ENCODE measurements at regions not wholly inside any gene's neighbourhood (a gene's known extent, or its start where the extent isn't known, plus 50 kb on each side); places are given as distances from the start of the nearest gene placed in this dataset.

DNA sequence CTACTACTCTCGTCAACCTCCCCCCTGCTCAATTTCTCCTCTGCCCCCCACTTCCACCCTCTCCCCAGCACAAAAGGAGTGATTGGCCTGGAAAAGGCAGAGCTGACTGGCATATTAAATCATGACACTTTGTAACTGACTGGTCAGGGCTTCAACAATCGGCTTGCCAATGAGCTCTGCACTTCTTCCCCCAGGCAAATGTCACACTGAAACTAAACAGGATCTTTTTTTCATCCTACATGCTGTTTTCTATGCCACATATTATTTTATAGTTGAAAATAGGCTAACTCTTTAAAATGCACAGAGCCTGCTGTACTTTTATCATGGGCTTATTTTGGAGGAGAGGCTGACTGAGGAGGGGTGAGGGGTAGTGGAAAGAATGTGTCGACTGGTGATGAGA lies 295.2 kb downstream of the TCF7L2 start:
- Mint-ChIP-seq H3K36me3 (ENCODE audit: low read depth) (no peaks in the 10 kb centered on the region), H3K27me3 (ENCODE audit: insufficient read depth) (peaks cover 10% of the 10 kb centered on the region), H3K4me1 (no peaks in the 10 kb centered on the region), H3K4me3 (no peak overlapping the region), H3K27ac (no peak overlapping the region), H3K9me3 (no peaks in the 10 kb centered on the region)
- H3K27ac ChIP-seq (ENCODE audit: low read depth, low read length): no peak overlapping the region
- 80 to 92% methylated on average over 3 of the region's 3 CpGs for WGBS, 2 experiments (ENCODE audit: insufficient coverage in 1 of 2, insufficient read length in 1 of 2)
- no peak overlapping the region for H3K9ac ChIP-seq (ENCODE audit: extremely low read depth, low read length, poor library complexity, severe bottlenecking)
- DNase-seq: no peak
- no peaks in the 10 kb centered on the region for H3K36me3 ChIP-seq (ENCODE audit: control insufficient read depth, insufficient read depth, low read length)
- TF ChIP-seq, protein P1, sequence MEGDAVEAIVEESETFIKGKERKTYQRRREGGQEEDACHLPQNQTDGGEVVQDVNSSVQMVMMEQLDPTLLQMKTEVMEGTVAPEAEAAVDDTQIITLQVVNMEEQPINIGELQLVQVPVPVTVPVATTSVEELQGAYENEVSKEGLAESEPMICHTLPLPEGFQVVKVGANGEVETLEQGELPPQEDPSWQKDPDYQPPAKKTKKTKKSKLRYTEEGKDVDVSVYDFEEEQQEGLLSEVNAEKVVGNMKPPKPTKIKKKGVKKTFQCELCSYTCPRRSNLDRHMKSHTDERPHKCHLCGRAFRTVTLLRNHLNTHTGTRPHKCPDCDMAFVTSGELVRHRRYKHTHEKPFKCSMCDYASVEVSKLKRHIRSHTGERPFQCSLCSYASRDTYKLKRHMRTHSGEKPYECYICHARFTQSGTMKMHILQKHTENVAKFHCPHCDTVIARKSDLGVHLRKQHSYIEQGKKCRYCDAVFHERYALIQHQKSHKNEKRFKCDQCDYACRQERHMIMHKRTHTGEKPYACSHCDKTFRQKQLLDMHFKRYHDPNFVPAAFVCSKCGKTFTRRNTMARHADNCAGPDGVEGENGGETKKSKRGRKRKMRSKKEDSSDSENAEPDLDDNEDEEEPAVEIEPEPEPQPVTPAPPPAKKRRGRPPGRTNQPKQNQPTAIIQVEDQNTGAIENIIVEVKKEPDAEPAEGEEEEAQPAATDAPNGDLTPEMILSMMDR (conservative IDR thresholded peaks at IDR 0.05): no peak
- no peak overlapping the region for H3K4me3 ChIP-seq (ENCODE audit: low read length)
- H3K4me1 ChIP-seq (ENCODE audit: control insufficient read depth, insufficient read depth, low read length): no peaks in the 10 kb centered on the region
- H3K9me3 ChIP-seq (ENCODE audit: control insufficient read depth, low read length): no peaks in the 10 kb centered on the region
- H3K27me3 ChIP-seq (ENCODE audit: control insufficient read depth, insufficient read depth, low read length, poor library complexity, severe bottlenecking): no peaks in the 10 kb centered on the region

DNA sequence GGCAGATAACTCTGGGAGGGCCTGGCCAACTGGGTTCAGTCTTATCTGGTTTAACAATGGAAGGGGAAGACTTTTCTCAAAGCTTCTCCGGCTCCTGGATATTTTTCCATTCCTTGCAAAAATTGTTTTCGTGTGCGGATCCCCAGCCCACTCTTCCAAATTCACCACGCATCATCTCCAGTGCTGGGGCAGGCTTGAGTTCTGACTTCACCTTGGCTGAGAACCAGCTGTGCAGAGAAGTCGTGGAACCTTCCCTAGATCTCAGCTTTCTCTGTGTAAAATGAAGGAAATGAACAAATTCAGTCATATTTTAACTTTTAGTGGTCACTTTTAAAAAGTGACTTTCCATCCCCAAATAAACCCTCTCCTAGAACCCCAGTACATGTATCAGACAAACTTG lies 297.0 kb downstream of the TCF7L2 start:
- Mint-ChIP-seq H3K27ac (no peak overlapping the region), H3K4me3 (no peak overlapping the region), H3K4me1 (no peaks in the 10 kb centered on the region), H3K36me3 (ENCODE audit: low read depth) (no peaks in the 10 kb centered on the region), H3K27me3 (ENCODE audit: insufficient read depth) (peaks cover 12% of the 10 kb centered on the region), H3K9me3 (no peaks in the 10 kb centered on the region)
- 95 to 97% methylated on average over 5 of the region's 5 CpGs for WGBS, 2 experiments (ENCODE audit: insufficient coverage in 1 of 2, insufficient read length in 1 of 2)
- H3K4me1 ChIP-seq (ENCODE audit: control insufficient read depth, insufficient read depth, low read length): no peaks in the 10 kb centered on the region
- H3K9ac ChIP-seq (ENCODE audit: extremely low read depth, low read length, poor library complexity, severe bottlenecking): no peak overlapping the region
- no peak overlapping the region for H3K4me3 ChIP-seq (ENCODE audit: low read length)
- no peak overlapping the region for H3K27ac ChIP-seq (ENCODE audit: low read depth, low read length)
- peaks cover 8% of the 10 kb centered on the region for H3K27me3 ChIP-seq (ENCODE audit: control insufficient read depth, insufficient read depth, low read length, poor library complexity, severe bottlenecking)
- DNase-seq: no peak
- H3K9me3 ChIP-seq (ENCODE audit: control insufficient read depth, low read length): no peaks in the 10 kb centered on the region
- H3K36me3 ChIP-seq (ENCODE audit: control insufficient read depth, insufficient read depth, low read length): no peaks in the 10 kb centered on the region
- TF ChIP-seq, protein P1 (conservative IDR thresholded peaks at IDR 0.05): no peak

DNA sequence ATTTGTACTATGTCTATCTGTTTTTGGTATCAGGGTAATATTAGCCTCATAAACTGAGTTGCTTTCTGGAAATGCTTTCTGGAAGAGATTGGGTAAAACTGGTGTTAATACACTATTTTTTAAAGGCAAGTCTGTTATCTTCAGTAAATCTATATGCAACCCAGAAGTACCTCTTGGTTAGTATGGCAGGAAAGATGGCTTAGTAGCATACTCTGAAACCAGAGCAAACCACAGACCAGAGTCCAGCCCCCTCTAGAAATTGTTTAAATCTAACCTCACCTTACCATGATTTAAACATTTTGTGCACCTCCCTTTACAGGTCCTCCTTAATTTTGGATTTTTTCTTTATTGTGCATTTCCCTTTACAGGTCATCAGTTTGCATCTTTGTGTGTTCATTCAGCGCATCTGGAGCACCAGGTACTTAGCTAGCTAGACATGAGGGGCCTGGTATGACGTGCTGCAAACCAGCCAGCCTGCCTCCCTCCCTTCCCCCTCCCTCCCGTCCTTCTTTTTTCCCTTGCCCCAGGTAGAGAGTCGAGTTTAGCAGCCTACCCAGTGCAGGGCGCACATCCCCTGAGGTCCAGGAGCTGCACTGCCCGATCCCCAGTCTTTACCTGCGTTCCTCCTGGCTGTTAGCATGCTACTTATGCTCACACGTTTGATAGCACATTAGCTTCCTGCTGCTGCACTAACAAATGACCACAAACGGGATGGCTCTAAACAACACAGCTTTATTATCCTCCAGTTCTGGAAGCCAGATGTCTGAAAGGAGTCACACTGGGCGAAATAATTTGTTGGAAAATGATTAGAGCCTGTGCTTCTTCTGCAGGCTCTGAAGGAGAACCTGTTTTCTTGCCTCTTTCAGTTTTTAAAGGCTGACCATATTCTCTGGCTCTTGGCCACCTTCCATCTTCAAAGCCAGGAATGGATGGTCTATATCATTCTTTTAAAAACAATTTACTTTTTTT lies 299.9 kb upstream of the HABP2 start:
- no peak overlapping the region for H3K4me3 Mint-ChIP-seq
- peaks cover 7% of the 10 kb centered on the region for H3K4me1 ChIP-seq (ENCODE audit: control insufficient read depth, insufficient read depth, low read length)

More for the DNA sequence above, 299.9 kb upstream of the HABP2 start:
- Histone ChIP-seq H3K27me3 (ENCODE audit: control insufficient read depth, insufficient read depth, low read length, poor library complexity, severe bottlenecking) (peaks cover 8% of the 10 kb centered on the region), H3K36me3 (ENCODE audit: control insufficient read depth, insufficient read depth, low read length) (no peaks in the 10 kb centered on the region), H3K4me3 (ENCODE audit: low read length) (no peak overlapping the region), H3K9me3 (ENCODE audit: control insufficient read depth, low read length) (no peaks in the 10 kb centered on the region), H3K9ac (ENCODE audit: extremely low read depth, low read length, poor library complexity, severe bottlenecking) (no peak overlapping the region), H3K27ac (ENCODE audit: low read depth, low read length) (no peak overlapping the region)
- 64 to 73% methylated on average over 9 to 10 of the region's 10 CpGs for WGBS, 2 experiments (ENCODE audit: insufficient coverage in 1 of 2, insufficient read length in 1 of 2)
- DNase-seq: no peak
- Mint-ChIP-seq H3K27me3 (ENCODE audit: insufficient read depth) (peaks cover 6% of the 10 kb centered on the region), H3K27ac (no peak overlapping the region), H3K9me3 (no peaks in the 10 kb centered on the region), H3K4me1 (peaks cover 13% of the 10 kb centered on the region), H3K36me3 (ENCODE audit: low read depth) (no peaks in the 10 kb centered on the region)
- TF ChIP-seq, protein P1 (conservative IDR thresholded peaks at IDR 0.05): no peak
